ENCODE measurements at regions not wholly inside any gene's neighbourhood (a gene's known extent, or its start where the extent isn't known, plus 50 kb on each side); places are given as distances from the start of the nearest gene placed in this dataset.

GRCh38 chr16:79928142-79928873 is 327.8 kb upstream of the MAF start:
- DNase-seq (ENCODE audit: low read depth): no peak
- no peak overlapping the region for H3K4me3 ChIP-seq (replicated peaks; ENCODE audit: low read depth, low read length)
- TF ChIP-seq CTCF (IDR thresholded peaks at IDR 0.05; ENCODE audit: low read length, missing control alignments): no peak

GRCh38 chr16:79926451-79927205 is 326.1 kb upstream of the MAF start:
- no peak overlapping the region for H3K4me3 ChIP-seq (replicated peaks; ENCODE audit: low read depth, low read length)
- no peak for TF ChIP-seq CTCF (IDR thresholded peaks at IDR 0.05; ENCODE audit: low read length, missing control alignments)
- no peak for DNase-seq (ENCODE audit: low read depth)

- no peak for DNase-seq (ENCODE audit: low read depth)
- H3K4me3 ChIP-seq (replicated peaks; ENCODE audit: low read depth, low read length): no peak overlapping the region
- no peak for TF ChIP-seq CTCF (IDR thresholded peaks at IDR 0.05; ENCODE audit: low read length, missing control alignments)
Observed at GRCh38 chr16:79923431-79923830, 322.9 kb upstream of the MAF start.

- no peak overlapping the region for H3K4me3 ChIP-seq (replicated peaks; ENCODE audit: low read depth, low read length)
- no peak for DNase-seq (ENCODE audit: low read depth)
- no peak for TF ChIP-seq CTCF (IDR thresholded peaks at IDR 0.05; ENCODE audit: low read length, missing control alignments)
Observed at GRCh38 chr16:79920685-79921084, 320.1 kb upstream of the MAF start.

GRCh38 chr16:79918916-79919315 is 318.4 kb upstream of the MAF start:
- no peak for TF ChIP-seq CTCF (IDR thresholded peaks at IDR 0.05; ENCODE audit: low read length, missing control alignments)
- no peak for DNase-seq (ENCODE audit: low read depth)
- no peak overlapping the region for H3K4me3 ChIP-seq (replicated peaks; ENCODE audit: low read depth, low read length)

GRCh38 chr16:79915761-79916160 is 315.2 kb upstream of the MAF start:
- H3K4me3 ChIP-seq (replicated peaks; ENCODE audit: low read depth, low read length): no peak overlapping the region
- DNase-seq (ENCODE audit: low read depth): no peak
- no peak for TF ChIP-seq CTCF (IDR thresholded peaks at IDR 0.05; ENCODE audit: low read length, missing control alignments)
